Right ventricle myocardium inferior (tissue), 1 donor: ENCODE measurements at regions not wholly inside any gene's neighbourhood (a gene's known extent, or its start where the extent isn't known, plus 50 kb on each side); places are given as distances from the start of the nearest gene placed in this dataset.

Source experiments
- ATAC-seq: fragments of 200-7000 bp; cut with Tn5 transposase; one replicate; pipeline ENCODE4 v1.9.1; 2020; ENCODE audit warnings: mild to moderate bottlenecking, moderate library complexity
- DNase-seq: peaks from one replicate; pipeline ENCODE4 v3.0.0; 2021; ENCODE audit errors: missing footprints
- intact Hi-C: fragments of 100-400 bp; cut with DNase I; formaldehyde crosslinking; loops from one replicate; pipeline ENCODE4 v1.11.0; 2022
- donor health status: DM: no; HTN: yes; CAD: no; lungs with severe emphysema.

- intact Hi-C loops, result no loop called here
- ATAC-seq, result no peak
- DNase-seq, result no peak
Observed at GRCh38 chr9:119088002-119088547, 281.2 kb downstream of the BRINP1 start.

GRCh38 chr9:119091074-119091473 lies 278.2 kb downstream of the BRINP1 start:
- intact Hi-C loops, result no loop called here

GRCh38 chr9:119092125-119092524 lies 277.1 kb downstream of the BRINP1 start:
- ATAC-seq (no peak), DNase-seq (no peak)
- intact Hi-C loops, result no loop called here

More at GRCh38 chr9:119091074-119091473, 278.2 kb downstream of the BRINP1 start:
- DNase-seq (no peak), ATAC-seq (no peak)

DNA sequence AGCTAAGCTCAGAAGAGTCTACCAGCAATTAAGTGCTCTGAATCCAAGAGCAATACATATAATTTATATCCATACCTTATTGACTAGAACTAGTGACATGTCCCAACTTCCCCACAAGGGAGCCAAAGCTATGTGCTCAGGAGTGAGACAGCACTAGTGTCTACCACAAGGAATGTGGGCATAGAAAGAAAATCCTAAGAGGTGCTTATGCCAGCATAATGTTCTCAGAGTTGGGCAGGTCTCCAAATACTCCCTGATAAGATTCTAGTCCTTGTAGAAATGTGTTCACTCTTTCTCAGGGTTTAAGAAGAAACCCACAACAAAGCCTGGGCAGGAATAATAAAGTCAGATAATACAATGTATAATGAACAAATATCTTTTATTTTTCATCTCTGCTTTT lies 275.1 kb downstream of the BRINP1 start:
- no peak for DNase-seq
- ATAC-seq, result peak; percentile 54
- intact Hi-C loops, result no loop called here

GRCh38 chr9:119095072-119095471 lies 274.2 kb downstream of the BRINP1 start:
- intact Hi-C loops, result no loop called here
- DNase-seq (no peak), ATAC-seq (no peak)

GRCh38 chr9:119101048-119101447 lies 268.2 kb downstream of the BRINP1 start:
- DNase-seq (no peak), ATAC-seq (no peak)
- intact Hi-C loops, result no loop called here

DNA sequence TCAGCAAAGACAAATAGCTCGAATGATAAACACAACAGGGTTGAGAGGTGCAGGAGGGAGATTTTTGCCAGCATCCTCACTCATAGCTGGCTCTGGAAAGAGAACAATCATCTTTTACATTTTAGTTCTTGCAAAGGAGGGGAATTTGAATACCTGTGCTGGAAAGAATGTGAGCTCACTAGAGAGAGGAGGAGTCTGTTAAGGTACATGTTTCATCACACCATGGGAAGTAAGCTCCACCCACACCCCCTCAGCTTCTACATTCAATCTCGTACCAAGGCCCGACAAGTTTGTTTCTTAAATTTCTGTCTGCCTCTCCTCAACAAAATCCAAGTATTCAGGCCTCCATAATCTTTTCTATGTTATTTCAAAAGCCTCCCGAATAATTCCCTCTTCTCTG lies 254.6 kb downstream of the BRINP1 start:
- no peak for DNase-seq
- no peak for ATAC-seq
- intact Hi-C loops, result no loop called here
